ENCODE measurements at regions not wholly inside any gene's neighbourhood (a gene's known extent, or its start where the extent isn't known, plus 50 kb on each side); places are given as distances from the start of the nearest gene placed in this dataset.

GRCh38 chr7:68246189-68246633 lies 1249.6 kb downstream of the TYW1 start:
- H3K4me3 ChIP-seq (IDR thresholded peaks at IDR 0.05; ENCODE audit: insufficient read depth, low read depth, low read length): no peak overlapping the region
- no peaks in the 10 kb centered on the region for H3K79me2 ChIP-seq (ENCODE audit: insufficient read depth, low read depth)
- H3K4me2 ChIP-seq: no peak overlapping the region
- H2AFZ ChIP-seq (ENCODE audit: low read depth): no peak overlapping the region
- no peak overlapping the region for H3K27ac ChIP-seq
- H3K36me3 ChIP-seq (ENCODE audit: insufficient read depth): no peaks in the 10 kb centered on the region
- H3K27me3 ChIP-seq (ENCODE audit: insufficient read depth, low read depth): no peaks in the 10 kb centered on the region
- TF ChIP-seq CTCF (conservative IDR thresholded peaks at IDR 0.05; ENCODE audit: low read depth, low read length): no peak
- no peaks in the 10 kb centered on the region for H3K4me1 ChIP-seq (ENCODE audit: low read depth, poor library complexity, severe bottlenecking)
- H4K20me1 ChIP-seq (ENCODE audit: insufficient read depth): no peaks in the 10 kb centered on the region
- no peak overlapping the region for H3K9ac ChIP-seq

- Histone ChIP-seq H3K9ac (no peak overlapping the region), H3K4me2 (no peak overlapping the region), H2AFZ (ENCODE audit: low read depth) (no peak overlapping the region), H3K4me1 (ENCODE audit: low read depth, poor library complexity, severe bottlenecking) (no peaks in the 10 kb centered on the region), H4K20me1 (ENCODE audit: insufficient read depth) (no peaks in the 10 kb centered on the region), H3K4me3 (IDR thresholded peaks at IDR 0.05; ENCODE audit: insufficient read depth, low read depth, low read length) (no peak overlapping the region), H3K79me2 (ENCODE audit: insufficient read depth, low read depth) (no peaks in the 10 kb centered on the region), H3K27ac (no peak overlapping the region), H3K27me3 (ENCODE audit: insufficient read depth, low read depth) (no peaks in the 10 kb centered on the region), H3K36me3 (ENCODE audit: insufficient read depth) (no peaks in the 10 kb centered on the region)
- TF ChIP-seq CTCF (conservative IDR thresholded peaks at IDR 0.05; ENCODE audit: low read depth, low read length): no peak
Measured at GRCh38 chr7:68247126-68247525, 1250.5 kb downstream of the TYW1 start.

- TF ChIP-seq CTCF (conservative IDR thresholded peaks at IDR 0.05; ENCODE audit: low read depth, low read length): no peak
- H3K36me3 ChIP-seq (ENCODE audit: insufficient read depth): no peaks in the 10 kb centered on the region
- no peaks in the 10 kb centered on the region for H3K4me1 ChIP-seq (ENCODE audit: low read depth, poor library complexity, severe bottlenecking)
Measured at GRCh38 chr7:68247571-68247970, 1250.9 kb downstream of the TYW1 start.

GRCh38 chr7:68248973-68249372 lies 1252.3 kb downstream of the TYW1 start:
- Histone ChIP-seq H3K79me2 (ENCODE audit: insufficient read depth, low read depth) (no peaks in the 10 kb centered on the region), H3K4me1 (ENCODE audit: low read depth, poor library complexity, severe bottlenecking) (no peaks in the 10 kb centered on the region), H4K20me1 (ENCODE audit: insufficient read depth) (no peaks in the 10 kb centered on the region), H3K27ac (no peak overlapping the region), H3K4me2 (no peak overlapping the region), H3K4me3 (IDR thresholded peaks at IDR 0.05; ENCODE audit: insufficient read depth, low read depth, low read length) (no peak overlapping the region), H3K9ac (no peak overlapping the region), H2AFZ (ENCODE audit: low read depth) (no peak overlapping the region), H3K27me3 (ENCODE audit: insufficient read depth, low read depth) (no peaks in the 10 kb centered on the region), H3K36me3 (ENCODE audit: insufficient read depth) (no peaks in the 10 kb centered on the region)
- no peak for TF ChIP-seq CTCF (conservative IDR thresholded peaks at IDR 0.05; ENCODE audit: low read depth, low read length)

More at GRCh38 chr7:68247571-68247970, 1250.9 kb downstream of the TYW1 start:
- Histone ChIP-seq H3K4me2 (no peak overlapping the region), H4K20me1 (ENCODE audit: insufficient read depth) (no peaks in the 10 kb centered on the region), H3K27ac (no peak overlapping the region), H3K9ac (no peak overlapping the region), H2AFZ (ENCODE audit: low read depth) (no peak overlapping the region), H3K27me3 (ENCODE audit: insufficient read depth, low read depth) (no peaks in the 10 kb centered on the region), H3K4me3 (IDR thresholded peaks at IDR 0.05; ENCODE audit: insufficient read depth, low read depth, low read length) (no peak overlapping the region), H3K79me2 (ENCODE audit: insufficient read depth, low read depth) (no peaks in the 10 kb centered on the region)
